K562 (cell line): ENCODE measurements at regions not wholly inside any gene's neighbourhood (a gene's known extent, or its start where the extent isn't known, plus 50 kb on each side); places are given as distances from the start of the nearest gene placed in this dataset.

ENCODE experiments used
- ATAC-seq: fragments of 200-7000 bp; cut with Tn5 transposase; 3 replicates; pipeline ENCODE4 v1.9.1; 2020; ENCODE audit warnings: moderate library complexity
- BruUV-seq: library from RNA; stranded (reverse); fragments of 400-500 nt; replicated peaks from 2 replicates; lab custom pipeline; 2021; lab: Mats Ljungman, UMichigan
- CTCF ChIA-PET: fragments of 300-600 bp; formaldehyde crosslinking; extraction: SDS; loops from one replicate; lab custom pipeline; 2021; ENCODE audit warnings: low intra/inter-chr PET ratio; lab: Yijun Ruan, JAX
- POLR2A ChIA-PET: fragments of 300-600, 350-650 bp; sonication (Branson Sonifier 250); formaldehyde crosslinking; extraction: SDS; loops from one replicate; lab custom pipeline; 2021; ENCODE audit warnings: antibody characterized with exemption, inconsistent platforms; lab: Yijun Ruan, JAX
- DNase-seq, 4 experiments: peaks; one replicate each; pipeline versions ENCODE4 v3.0.0 to v3.0.0-alpha.2; 2011 to 2018; ENCODE audit warnings: low spot score in 3 of 4, mixed read lengths in 3 of 4; ENCODE audit errors: extremely low read depth in 1 of 4
- FAIRE-seq: peaks from 2 replicates; lab custom pipeline; 2011; peaks lifted over from hg19 to GRCh38; lab: Jason Lieb, UNC
- H2AFZ ChIP-seq: 2 replicates; pipeline ENCODE4 v1.6.0; 2011; ENCODE audit warnings: low read depth, low read length, control low read depth, inconsistent platforms
- H3K27ac ChIP-seq: fragments of 200-600 bp; 3 replicates; pipeline ENCODE4 v1.8.0; 2011; ENCODE audit warnings: low read depth, mild to moderate bottlenecking, control low read depth, inconsistent platforms, low read length, moderate library complexity, mixed read lengths; ENCODE audit errors: extremely low read depth
- H3K27me3 ChIP-seq, 2 experiments: fragments of 300-600 bp in 1 of 2; 2 replicates in 1 of 2; 3 replicates in 1 of 2; pipeline versions ENCODE4 v1.6.0 to v1.8.0; 2011; ENCODE audit warnings: inconsistent platforms in 2 of 2, low read length in 2 of 2, mild to moderate bottlenecking in 1 of 2, mixed read lengths in 1 of 2, moderate library complexity in 1 of 2; ENCODE audit not compliant: control insufficient read depth in 2 of 2, insufficient read depth in 2 of 2
- H3K36me3 ChIP-seq: fragments of 300-600 bp; 3 replicates; pipeline ENCODE4 v1.8.0; 2011; ENCODE audit warnings: mild to moderate bottlenecking, low read length, inconsistent platforms; ENCODE audit not compliant: control insufficient read depth, insufficient read depth
- H3K4me1 ChIP-seq, 2 experiments: fragments of 200-600 bp in 1 of 2; replicated peaks in 1 of 2; 2 replicates in 1 of 2; 3 replicates in 1 of 2; pipeline versions ENCODE4 v1.5.1 to v1.8.0; 2011; ENCODE audit warnings: inconsistent platforms in 2 of 2, low read length in 2 of 2, mild to moderate bottlenecking in 1 of 2, mixed read lengths in 1 of 2, moderate library complexity in 1 of 2; ENCODE audit not compliant: control insufficient read depth in 2 of 2, insufficient read depth in 2 of 2
- H3K4me2 ChIP-seq: 2 replicates; pipeline ENCODE4 v1.6.1; 2011; ENCODE audit warnings: low read length, control low read depth, inconsistent platforms, mixed read lengths; ENCODE audit not compliant: insufficient read depth
- H3K4me3 ChIP-seq: fragments of 200-600 bp; sonication (generic), shearing (Covaris generic); 2 replicates; pipeline ENCODE4 v1.5.1; 2016; ENCODE audit warnings: control low read depth, inconsistent platforms
- H3K79me2 ChIP-seq: fragments of 200-600 bp; 3 replicates; pipeline ENCODE4 v1.8.0; 2011; ENCODE audit warnings: low read length, inconsistent platforms; ENCODE audit not compliant: control insufficient read depth, insufficient read depth
- H3K9ac ChIP-seq, 2 experiments: 2 replicates each; pipeline versions ENCODE4 v1.6.0 to v1.6.1; 2011; ENCODE audit warnings: low read depth in 2 of 2, low read length in 2 of 2, control low read depth in 1 of 2, inconsistent platforms in 1 of 2, mild to moderate bottlenecking in 1 of 2, mixed read lengths in 1 of 2; ENCODE audit not compliant: insufficient read depth in 1 of 2
- H3K9me1 ChIP-seq: one replicate; pipeline ENCODE4 v1.6.0; 2011; ENCODE audit warnings: inconsistent platforms, mild to moderate bottlenecking, low read length, moderate library complexity; ENCODE audit not compliant: control insufficient read depth, insufficient read depth
- H3K9me3 ChIP-seq: replicated peaks from 2 replicates; pipeline ENCODE4 v1.5.1; 2011; ENCODE audit warnings: low read depth, low read length, inconsistent platforms; ENCODE audit not compliant: control insufficient read depth, insufficient read depth
- H4K20me1 ChIP-seq: replicated peaks from 2 replicates; pipeline ENCODE4 v1.6.1; 2011; ENCODE audit warnings: low read length, inconsistent platforms, mixed read lengths; ENCODE audit not compliant: control insufficient read depth, insufficient read depth
- BRD9 ChIP-seq: fragments of 450-650 bp; IDR thresholded peaks from 2 replicates; pipeline ENCODE4 v1.6.1; 2018; ENCODE audit warnings: low read depth; ENCODE audit not compliant: partially characterized antibody
- GTF2B ChIP-seq: IDR thresholded peaks from 2 replicates; pipeline ENCODE4 v1.6.1; 2011; ENCODE audit not compliant: insufficient read length; ENCODE audit errors: extremely low read depth
- MEIS2 ChIP-seq: fragments of 450-650 bp; IDR thresholded peaks from 2 replicates; pipeline ENCODE4 v1.6.1; 2014; ENCODE audit warnings: mild to moderate bottlenecking; ENCODE audit not compliant: partially characterized antibody
- PTTG1 ChIP-seq: fragments of 450-650 bp; IDR thresholded peaks from 2 replicates; pipeline ENCODE4 v1.6.1; 2016; ENCODE audit warnings: low read depth, mild to moderate bottlenecking, missing genetic modification characterization, missing compliant biosample characterization
- SP1 ChIP-seq: sonication (generic); formaldehyde crosslinking; IDR thresholded peaks from 2 replicates; pipeline ENCODE4 v1.8.1; 2022; ENCODE audit warnings: mild to moderate bottlenecking, missing genetic modification reagents
- TAF1 ChIP-seq: IDR thresholded peaks from 2 replicates; pipeline ENCODE4 v1.6.1; 2011; ENCODE audit warnings: mild to moderate bottlenecking, low read length, moderate library complexity; ENCODE audit not compliant: insufficient read depth, control insufficient read depth, severe bottlenecking; ENCODE audit errors: extremely low read depth
- USF2 ChIP-seq: sonication (generic); formaldehyde crosslinking; IDR thresholded peaks from 2 replicates; pipeline ENCODE4 v1.5.0; 2020; ENCODE audit warnings: missing genetic modification reagents
- ZNF311 ChIP-seq: fragments of 250-450 bp; sonication (Bioruptor Pico); IDR thresholded peaks from 2 replicates; pipeline ENCODE4 v1.4.0; 2020; ENCODE audit warnings: mild to moderate bottlenecking, moderate library complexity
- WGBS: fragments of 100-300 bp; shearing (Covaris generic); methylation state at CpG from one replicate; pipeline ENCODE4 v1.1.6; 2016; ENCODE audit warnings: low coverage, mixed read lengths; ENCODE audit not compliant: insufficient coverage; ENCODE audit errors: missing lambda C conversion rate; 5-methylcytosine and 5-hydroxymethylcytosine counted together
- in situ Hi-C: fragments of 300-500 bp; cut with MboI; formaldehyde crosslinking; loops from 4 replicates; pipeline ENCODE4 v1.15.0; 2018; ENCODE audit warnings: inconsistent platforms, mixed read lengths
- intact Hi-C: fragments of 100-400 bp; cut with micrococcal nuclease; formaldehyde crosslinking; loops from 2 replicates; pipeline ENCODE4 v1.14.2; 2022
- TF ChIP-seq, protein P1 (sequence below): fragments of 450-650 bp; IDR thresholded peaks from 2 replicates; pipeline ENCODE4 v1.6.1; 2016; ENCODE audit warnings: antibody characterized with exemption

DNA sequence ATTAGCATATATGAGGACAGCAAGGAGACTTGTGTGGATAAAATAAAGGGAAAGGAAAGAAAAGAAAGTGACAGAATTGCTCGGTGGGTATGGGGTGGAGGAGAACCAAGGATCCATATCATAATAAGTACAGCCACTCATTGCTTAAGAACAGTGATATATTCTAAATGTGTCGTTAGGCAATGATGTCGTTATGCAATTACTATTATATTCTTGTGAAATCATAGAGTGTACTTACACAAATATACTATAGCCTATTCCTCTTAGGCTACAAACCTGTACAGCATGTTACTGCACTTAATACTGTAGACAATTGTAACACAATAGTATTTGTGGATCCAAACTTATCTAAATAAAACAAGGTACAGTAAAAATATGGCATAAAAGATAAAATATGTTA, 271.1 kb downstream of the CCER1 start:
- CTCF ChIA-PET = no interaction called here
- H3K36me3 ChIP-seq = no peaks in the 10 kb centered on the region
- no peak overlapping the region for H3K4me3 ChIP-seq
- no peaks in the 10 kb centered on the region for H3K9me1 ChIP-seq
- H3K4me1 ChIP-seq = no peaks in the 10 kb centered on the region
- H4K20me1 ChIP-seq = no peaks in the 10 kb centered on the region
- TF ChIP-seq SP1 (CRISPR knock-in tag) (no peak), TAF1 (no peak), GTF2B (no peak), USF2 (CRISPR knock-in tag) (no peak), MEIS2 (no peak), PTTG1 (tag) (no peak), BRD9 (no peak), ZNF311 (CRISPR knock-in tag) (no peak)
- TF ChIP-seq, protein P1, sequence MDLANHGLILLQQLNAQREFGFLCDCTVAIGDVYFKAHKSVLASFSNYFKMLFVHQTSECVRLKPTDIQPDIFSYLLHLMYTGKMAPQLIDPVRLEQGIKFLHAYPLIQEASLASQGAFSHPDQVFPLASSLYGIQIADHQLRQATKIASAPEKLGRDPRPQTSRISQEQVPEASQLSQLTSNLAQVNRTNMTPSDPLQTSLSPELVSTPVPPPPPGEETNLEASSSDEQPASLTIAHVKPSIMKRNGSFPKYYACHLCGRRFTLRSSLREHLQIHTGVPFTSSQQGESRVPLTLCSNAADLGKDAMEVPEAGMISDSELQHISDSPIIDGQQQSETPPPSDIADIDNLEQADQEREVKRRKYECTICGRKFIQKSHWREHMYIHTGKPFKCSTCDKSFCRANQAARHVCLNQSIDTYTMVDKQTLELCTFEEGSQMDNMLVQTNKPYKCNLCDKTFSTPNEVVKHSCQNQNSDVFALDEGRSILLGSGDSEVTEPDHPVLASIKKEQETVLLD = no peak
- no peak overlapping the region for H2AFZ ChIP-seq
- H3K9me3 ChIP-seq = 0 out of 2 replicates have a peak, but pooled peaks cover 3% of the 10 kb centered on the region
- BruUV-seq = no TSS peak
- intact Hi-C loops (no loop called here), in situ Hi-C loops (no loop called here)
- H3K9ac ChIP-seq = no peak overlapping the region
- ATAC-seq = no peak
- no peak for DNase-seq
- no peak overlapping the region for H3K4me2 ChIP-seq
- WGBS = 0% methylated on average over 3 of the region's 3 CpGs
- no peak overlapping the region for H3K27ac ChIP-seq
- no peaks in the 10 kb centered on the region for H3K27me3 ChIP-seq
- H3K79me2 ChIP-seq = no peaks in the 10 kb centered on the region
- POLR2A ChIA-PET = no interaction called here
- FAIRE-seq = no peak
